NCI-H524 (cell line): ENCODE measurements at regions not wholly inside any gene's neighbourhood (a gene's known extent, or its start where the extent isn't known, plus 50 kb on each side); places are given as distances from the start of the nearest gene placed in this dataset.

ENCODE experiments used
- DNase-seq, 2 experiments: peaks; one replicate each; lab custom pipeline; 2025; lab: John Stamatoyannopoulos, UW

- no peak for DNase-seq
These were observed 176.7 kb downstream of the ST6GAL2 start for GRCh38 chr2:106709229-106709628.

DNA sequence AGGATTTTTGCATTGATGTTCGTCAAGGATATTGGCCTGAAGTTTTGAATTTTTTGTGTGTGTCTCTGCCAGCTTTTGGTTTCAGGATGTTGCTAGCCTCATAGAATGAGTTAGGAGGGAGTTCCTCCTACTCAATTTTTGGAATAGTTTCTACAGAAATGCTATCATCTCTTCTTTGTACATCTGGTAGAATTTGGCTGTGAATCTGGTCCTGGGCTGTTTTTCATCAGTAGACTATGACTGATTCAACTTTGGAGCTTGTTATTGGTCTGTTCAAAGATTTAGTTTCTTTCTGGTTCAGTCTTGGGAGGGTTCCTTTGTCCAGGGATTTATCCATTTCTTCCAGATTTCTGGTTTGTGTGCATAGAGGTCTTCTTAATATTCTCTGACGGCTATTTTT lies 166.7 kb downstream of the ST6GAL2 start:
- DNase-seq, result no peak

GRCh38 chr2:106720026-106720425 lies 165.9 kb downstream of the ST6GAL2 start:
- DNase-seq, result no peak

- no peak for DNase-seq
These were observed 161.6 kb downstream of the ST6GAL2 start for GRCh38 chr2:106724301-106724794.

- DNase-seq, result no peak
These were observed 151.8 kb downstream of the ST6GAL2 start for GRCh38 chr2:106734165-106734564.

- no peak for DNase-seq
These were observed 150.2 kb downstream of the ST6GAL2 start for GRCh38 chr2:106735807-106736206.

GRCh38 chr2:106736221-106736620 lies 149.7 kb downstream of the ST6GAL2 start:
- no peak for DNase-seq

- peak; percentile 96 to 99 for DNase-seq
These were observed 140.5 kb downstream of the ST6GAL2 start for GRCh38 chr2:106745468-106745867.

DNA sequence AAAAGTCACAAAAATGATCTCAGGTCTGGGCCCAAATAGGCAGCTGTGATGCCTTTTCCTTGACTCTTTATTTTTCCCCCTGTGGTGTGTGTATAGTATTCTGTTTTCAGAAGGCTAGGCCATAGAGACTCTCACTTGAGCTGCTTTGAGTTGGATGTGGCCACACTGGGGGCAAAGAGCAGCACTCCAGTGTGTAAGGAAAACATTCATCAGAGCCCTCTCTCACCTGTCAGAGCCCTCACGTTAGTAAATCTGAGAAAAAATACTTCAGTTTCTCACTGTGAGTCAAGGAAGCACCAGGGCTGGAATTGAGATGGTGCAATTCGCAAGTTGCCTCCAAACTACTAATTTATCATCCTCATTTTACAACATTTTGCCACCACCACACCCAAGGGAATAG lies 136.1 kb downstream of the ST6GAL2 start:
- DNase-seq, result no peak
